ENCODE measurements at regions not wholly inside any gene's neighbourhood (a gene's known extent, or its start where the extent isn't known, plus 50 kb on each side); places are given as distances from the start of the nearest gene placed in this dataset.

DNA sequence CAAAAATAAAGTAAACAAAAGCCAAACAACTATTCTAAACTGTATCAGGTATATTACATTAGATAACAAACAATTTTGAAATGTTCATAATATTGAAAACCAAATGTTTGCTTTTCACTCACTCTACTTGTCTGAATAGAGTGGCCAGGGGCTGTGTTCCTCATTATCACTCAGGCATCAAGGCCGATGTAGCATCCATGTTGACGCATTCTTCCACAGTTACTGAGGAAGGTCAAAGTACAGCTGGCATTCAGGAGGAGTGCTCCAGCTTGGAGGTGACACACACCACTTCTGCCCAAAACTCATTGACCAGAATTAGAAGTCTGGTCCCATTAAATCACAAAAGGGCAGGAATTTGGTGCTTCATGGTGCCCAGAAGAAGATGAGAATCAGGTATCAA lies 137.6 kb upstream of the MANEA start:
- TF ChIP-seq, protein P1, sequence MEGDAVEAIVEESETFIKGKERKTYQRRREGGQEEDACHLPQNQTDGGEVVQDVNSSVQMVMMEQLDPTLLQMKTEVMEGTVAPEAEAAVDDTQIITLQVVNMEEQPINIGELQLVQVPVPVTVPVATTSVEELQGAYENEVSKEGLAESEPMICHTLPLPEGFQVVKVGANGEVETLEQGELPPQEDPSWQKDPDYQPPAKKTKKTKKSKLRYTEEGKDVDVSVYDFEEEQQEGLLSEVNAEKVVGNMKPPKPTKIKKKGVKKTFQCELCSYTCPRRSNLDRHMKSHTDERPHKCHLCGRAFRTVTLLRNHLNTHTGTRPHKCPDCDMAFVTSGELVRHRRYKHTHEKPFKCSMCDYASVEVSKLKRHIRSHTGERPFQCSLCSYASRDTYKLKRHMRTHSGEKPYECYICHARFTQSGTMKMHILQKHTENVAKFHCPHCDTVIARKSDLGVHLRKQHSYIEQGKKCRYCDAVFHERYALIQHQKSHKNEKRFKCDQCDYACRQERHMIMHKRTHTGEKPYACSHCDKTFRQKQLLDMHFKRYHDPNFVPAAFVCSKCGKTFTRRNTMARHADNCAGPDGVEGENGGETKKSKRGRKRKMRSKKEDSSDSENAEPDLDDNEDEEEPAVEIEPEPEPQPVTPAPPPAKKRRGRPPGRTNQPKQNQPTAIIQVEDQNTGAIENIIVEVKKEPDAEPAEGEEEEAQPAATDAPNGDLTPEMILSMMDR (IDR thresholded peaks at IDR 0.05), result no peak

DNA sequence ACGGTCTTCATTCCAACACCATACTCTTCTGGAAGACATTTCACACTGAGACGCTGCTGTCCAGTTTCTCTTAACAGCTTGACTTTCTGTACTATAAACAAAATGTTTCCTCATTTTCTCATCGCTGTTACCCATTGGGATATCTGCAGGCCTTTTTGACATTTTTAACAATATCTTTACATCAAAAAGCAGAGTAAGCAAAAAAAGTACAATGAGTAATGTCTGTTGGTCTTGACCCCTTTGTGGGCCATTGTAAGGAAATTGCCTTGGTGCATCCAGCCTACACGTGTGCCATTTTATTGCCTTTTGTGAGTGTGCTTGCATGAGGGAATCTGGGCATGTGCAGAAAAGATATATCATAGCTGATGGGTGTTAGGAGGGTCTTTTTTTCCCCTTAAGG lies 129.1 kb upstream of the MANEA start:
- TF ChIP-seq, protein P1 (IDR thresholded peaks at IDR 0.05), result no peak

DNA sequence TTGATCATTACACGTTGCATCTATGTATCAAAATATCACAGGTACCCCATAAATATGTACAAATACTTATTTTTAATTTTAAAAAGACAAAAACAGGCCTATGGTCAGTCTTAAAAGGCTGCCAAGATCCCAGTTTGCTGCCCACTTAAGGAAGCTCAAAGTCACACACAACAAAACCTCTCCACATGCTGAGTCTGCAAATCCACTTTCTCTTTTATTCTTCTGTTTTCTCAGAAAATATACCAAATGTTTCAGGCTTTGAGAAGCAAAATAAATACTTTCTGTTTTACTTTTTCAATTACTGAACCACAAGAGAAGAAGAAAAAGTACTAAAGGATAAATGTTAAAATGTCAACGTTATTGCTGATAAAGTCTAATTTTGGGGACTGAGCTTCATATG lies 107.8 kb upstream of the MANEA start:
- TF ChIP-seq, protein P1 (IDR thresholded peaks at IDR 0.05), result no peak

DNA sequence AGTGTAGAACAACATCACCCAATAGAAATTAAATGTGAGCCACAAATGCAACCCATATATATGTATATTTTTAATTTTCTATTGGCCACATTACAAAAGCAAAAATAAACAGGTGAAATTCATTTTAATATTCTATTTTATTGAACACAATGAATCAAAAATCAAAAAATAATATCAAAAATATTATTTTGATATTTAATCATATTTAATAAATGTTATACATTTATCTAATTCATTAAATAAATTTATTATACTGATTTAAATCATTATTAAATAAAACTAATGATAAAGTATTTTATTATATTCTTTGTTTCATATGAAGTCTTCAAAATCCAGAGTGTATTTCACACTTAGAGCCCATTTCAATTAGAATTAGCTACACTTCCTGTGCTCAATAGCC lies 98.4 kb upstream of the MANEA start:
- TF ChIP-seq, protein P1 (IDR thresholded peaks at IDR 0.05), result no peak

DNA sequence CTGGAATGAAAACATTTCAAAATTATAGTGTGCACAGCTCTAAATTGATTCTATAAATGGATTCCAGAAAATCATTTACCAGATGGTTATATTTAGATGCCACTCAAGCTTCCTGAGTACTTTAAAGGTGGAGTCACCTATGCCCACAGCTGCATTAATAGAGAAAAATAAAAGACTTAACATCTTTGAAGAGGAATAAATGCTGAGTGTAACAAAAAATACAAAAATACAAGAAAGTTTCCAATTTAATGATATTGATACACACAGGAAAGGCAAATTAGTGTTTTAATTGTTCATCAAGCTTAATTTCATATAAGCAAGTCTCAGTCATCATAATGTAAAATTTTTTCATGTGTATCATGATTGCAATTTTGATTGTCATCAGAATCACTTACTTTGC lies 89.5 kb upstream of the MANEA start:
- TF ChIP-seq, protein P1 (IDR thresholded peaks at IDR 0.05), result no peak

DNA sequence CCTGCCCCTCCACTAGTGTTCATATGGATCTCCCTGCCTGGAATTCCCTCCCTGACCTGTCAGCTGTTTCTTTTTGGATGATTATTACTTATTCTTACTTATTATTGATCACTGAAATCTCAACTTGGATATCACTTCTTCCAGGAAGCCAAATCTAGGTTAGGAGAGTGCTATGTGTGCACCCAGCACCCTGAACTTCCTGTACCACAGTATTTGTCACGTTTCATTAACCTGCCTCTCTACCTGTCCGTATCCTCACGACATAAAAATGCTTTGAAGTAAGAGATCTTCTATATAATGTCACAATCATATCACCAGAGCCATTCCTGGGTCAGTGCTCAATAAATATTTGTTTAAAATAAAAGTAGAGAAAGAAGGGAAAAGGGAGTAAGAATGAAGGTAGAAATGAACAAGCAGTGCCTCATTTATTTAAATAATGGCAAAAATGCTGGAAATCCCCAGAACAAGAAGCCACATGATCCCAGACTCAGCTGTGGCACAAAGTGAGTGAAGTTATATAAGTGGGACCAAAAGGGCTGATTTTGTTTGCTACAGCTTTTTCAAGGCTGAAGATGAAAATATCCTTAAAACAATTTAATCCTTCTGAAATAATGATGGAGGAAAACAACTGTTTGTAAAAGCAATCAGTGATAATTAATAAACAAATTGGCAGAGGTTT lies 88.0 kb upstream of the MANEA start:
- TF ChIP-seq, protein P1 (IDR thresholded peaks at IDR 0.05), result no peak

DNA sequence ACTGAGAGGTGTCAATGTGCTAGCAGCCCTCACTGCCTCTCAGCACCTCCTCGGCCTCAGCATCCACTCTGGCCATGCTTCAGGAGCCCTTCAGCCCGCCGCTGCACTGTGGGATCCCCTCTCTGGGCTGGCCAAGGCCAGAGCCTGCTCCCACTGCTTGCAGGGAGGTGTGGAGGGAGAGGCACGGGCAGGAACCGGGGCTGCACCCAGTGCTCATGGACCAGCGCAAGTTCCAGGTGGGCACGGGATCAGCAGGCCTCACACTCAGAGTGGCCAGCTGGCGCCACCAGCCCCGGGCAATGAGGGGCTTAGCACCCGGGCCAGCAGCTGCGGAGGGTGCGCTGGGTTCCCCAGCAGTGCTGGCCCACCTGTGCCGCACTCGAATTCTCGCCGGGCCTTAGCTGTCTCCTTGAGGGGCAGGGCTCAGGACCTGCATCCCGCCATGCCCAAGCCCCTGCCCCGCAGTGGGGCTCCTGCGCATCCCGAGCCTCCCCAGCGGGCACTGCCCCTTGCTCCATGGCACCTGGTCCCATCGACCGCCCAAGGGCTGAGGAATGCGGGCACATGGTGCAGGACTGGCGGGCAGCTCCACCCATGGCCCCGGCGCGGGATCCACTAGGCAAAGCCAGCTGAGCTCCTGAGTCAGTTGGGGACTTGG lies 80.4 kb upstream of the MANEA start:
- TF ChIP-seq, protein P1 (IDR thresholded peaks at IDR 0.05), result no peak
